Adrenal gland (tissue), 5 donors: ENCODE measurements at regions not wholly inside any gene's neighbourhood (a gene's known extent, or its start where the extent isn't known, plus 50 kb on each side); places are given as distances from the start of the nearest gene placed in this dataset.

ENCODE experiments used
- POLR2A ChIP-seq, 2 donors: fragments of 450-650 bp; IDR thresholded peaks; one replicate each; pipeline ENCODE4 v1.6.1; 2017; ENCODE audit warnings: antibody characterized with exemption in 2 of 2, mild to moderate bottlenecking in 2 of 2, moderate library complexity in 1 of 2
- TF ChIP-seq, protein P1 (sequence below), 6 experiments: fragments of 450-650 bp in 4 of 6; fragments of 200-600 bp in 2 of 6; sonication (generic) in 1 of 6; IDR thresholded peaks; 1 replicate in 5 of 6; 2 replicates in 1 of 6; pipeline versions ENCODE4 v1.5.1 to v1.8.0; 2016 to 2021; ENCODE audit warnings: antibody characterized with exemption in 6 of 6, mild to moderate bottlenecking in 2 of 6, moderate library complexity in 1 of 6
- donor health status: DM: no; HTN: no; CAD: no.

DNA sequence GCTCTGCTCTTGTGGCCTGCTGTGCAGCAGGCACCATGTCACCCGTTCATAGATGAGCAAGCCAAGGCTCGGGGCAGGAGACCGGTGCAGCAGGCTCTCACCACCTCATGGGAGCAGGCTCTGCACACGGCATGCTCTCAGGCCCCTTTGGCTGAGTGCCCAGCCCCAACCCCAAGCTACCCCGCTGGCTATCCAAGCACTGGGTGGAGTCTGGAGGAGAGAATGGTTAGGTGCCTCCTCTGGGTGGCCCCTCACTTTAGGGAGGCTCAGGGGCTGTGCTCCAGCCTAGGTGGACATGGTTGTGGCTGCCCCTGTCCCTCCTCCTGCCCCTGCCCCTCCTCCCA is 199.9 kb downstream of the IGLL1 start:
- no peak for TF ChIP-seq POLR2A (IDR thresholded peaks at IDR 0.05)
- TF ChIP-seq, protein P1, sequence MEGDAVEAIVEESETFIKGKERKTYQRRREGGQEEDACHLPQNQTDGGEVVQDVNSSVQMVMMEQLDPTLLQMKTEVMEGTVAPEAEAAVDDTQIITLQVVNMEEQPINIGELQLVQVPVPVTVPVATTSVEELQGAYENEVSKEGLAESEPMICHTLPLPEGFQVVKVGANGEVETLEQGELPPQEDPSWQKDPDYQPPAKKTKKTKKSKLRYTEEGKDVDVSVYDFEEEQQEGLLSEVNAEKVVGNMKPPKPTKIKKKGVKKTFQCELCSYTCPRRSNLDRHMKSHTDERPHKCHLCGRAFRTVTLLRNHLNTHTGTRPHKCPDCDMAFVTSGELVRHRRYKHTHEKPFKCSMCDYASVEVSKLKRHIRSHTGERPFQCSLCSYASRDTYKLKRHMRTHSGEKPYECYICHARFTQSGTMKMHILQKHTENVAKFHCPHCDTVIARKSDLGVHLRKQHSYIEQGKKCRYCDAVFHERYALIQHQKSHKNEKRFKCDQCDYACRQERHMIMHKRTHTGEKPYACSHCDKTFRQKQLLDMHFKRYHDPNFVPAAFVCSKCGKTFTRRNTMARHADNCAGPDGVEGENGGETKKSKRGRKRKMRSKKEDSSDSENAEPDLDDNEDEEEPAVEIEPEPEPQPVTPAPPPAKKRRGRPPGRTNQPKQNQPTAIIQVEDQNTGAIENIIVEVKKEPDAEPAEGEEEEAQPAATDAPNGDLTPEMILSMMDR (IDR thresholded peaks at IDR 0.05), result no peak
